Right kidney (tissue), 1 donor: ENCODE measurements at regions not wholly inside any gene's neighbourhood (a gene's known extent, or its start where the extent isn't known, plus 50 kb on each side); places are given as distances from the start of the nearest gene placed in this dataset.
"Not testable (repeated sequence)": the region's sequence is repeated elsewhere in the genome, so short reads cannot be mapped to it uniquely, and the experiment has no call there.

Experiments used
- DNase-seq: peaks from one replicate; pipeline ENCODE4 v3.0.0-alpha.2; 2016

DNA sequence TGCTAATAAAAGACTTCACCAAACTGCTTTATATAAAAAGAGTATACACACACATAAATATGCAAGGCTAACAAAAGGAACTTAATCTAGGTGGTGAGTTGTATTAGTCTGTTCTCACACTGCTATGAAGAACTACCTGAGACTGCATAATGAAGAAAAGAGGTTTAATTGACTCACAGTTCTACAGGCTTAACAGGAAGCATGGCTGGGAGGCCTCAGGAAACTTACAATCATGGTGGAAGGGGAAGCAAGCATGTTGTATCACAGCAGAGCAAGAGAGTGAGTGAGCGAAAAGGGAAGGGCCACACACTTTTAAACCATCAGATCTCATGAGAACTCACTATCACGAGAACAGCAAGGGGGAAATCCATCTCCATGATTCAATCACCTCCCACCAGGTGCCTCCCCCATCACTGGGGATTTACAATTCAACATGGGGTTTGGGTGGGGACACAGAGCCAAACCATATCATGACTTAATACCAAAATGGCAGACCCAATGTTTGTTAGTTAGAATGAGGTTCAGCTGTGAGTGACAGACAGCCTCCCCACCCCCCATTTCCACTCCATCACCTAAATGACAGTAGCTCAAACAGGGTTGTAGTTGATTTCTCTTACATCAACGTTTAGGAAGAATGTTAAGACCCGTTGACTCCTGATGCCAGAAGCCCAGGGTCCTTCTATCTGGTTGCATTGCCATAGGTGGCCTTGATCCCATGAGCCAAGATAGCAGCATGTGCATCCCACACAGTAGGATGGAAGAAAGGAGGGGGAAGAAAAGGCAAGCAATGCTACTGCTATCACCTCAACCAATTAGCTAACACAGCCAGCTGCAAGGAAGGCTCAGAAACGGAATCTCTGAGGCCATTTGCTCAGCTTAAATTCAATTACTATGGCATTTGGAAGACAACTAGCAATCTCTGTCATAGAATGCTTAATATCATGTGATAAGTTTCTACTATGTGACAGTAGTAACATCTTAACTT, 77.0 kb downstream of the CCDC71L start:
- DNase-seq: no peak

- DNase-seq: no peak
These were observed 77.9 kb downstream of the CCDC71L start for GRCh38 chr7:106583100-106583499.

DNA sequence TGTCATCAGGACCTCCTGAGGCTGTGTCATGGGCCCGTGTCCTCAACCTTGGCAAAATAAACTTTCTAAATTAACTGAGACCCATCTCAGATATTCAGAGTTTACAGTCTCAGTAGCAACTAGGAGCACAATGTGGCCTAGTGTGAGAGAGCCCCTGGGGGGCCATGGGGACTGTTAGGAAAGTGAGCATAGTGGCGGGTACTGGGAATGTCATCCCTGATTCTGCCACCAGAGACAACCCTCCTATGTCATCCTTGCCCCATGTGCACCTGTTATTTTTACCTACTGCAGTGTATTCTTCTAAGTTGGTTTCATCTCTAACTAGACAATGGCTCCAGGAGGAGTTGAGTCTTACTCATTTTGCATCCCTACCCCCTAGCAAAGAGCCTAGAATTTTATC, 78.6 kb downstream of the CCDC71L start:
- DNase-seq: no peak

GRCh38 chr7:106579086-106579485, 81.9 kb downstream of the CCDC71L start:
- DNase-seq: not testable (repeated sequence)

DNA sequence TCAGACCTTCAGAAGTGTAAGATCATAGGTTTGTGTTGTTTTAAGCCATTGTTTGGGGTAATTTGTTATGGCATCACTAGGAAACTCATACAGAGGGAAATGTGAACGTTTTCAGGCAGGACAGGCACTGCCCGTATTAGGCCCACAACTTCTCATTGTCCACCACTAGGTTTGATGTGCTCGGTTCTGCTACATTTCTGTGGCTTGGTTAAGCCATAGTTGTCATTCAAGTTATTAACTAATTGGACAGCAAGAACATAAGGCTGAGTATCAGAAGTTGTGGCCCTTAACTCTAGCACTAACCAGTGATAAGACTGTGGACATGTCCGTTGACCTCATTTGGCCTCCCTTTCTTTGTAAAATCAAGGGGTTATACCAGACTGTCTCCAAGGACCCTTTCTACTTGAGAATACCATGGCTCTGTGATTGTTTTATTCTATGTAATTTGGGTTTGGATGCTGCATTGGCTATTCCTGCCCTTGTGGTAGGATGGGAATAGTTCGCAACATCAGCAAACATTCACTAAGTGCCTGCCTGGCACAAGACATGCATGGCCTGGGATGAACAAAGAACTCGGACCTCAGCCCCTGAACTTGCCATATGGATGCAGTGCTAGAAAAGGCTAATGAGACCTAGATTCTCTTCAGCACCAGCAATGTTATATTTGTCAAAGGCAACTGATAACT, 85.7 kb downstream of the CCDC71L start:
- DNase-seq: no peak

GRCh38 chr7:106573738-106574137, 87.2 kb downstream of the CCDC71L start:
- no peak for DNase-seq

- no peak for DNase-seq
These were observed 87.8 kb downstream of the CCDC71L start for GRCh38 chr7:106573125-106573663.

- DNase-seq: no peak
These were observed 88.4 kb downstream of the CCDC71L start for GRCh38 chr7:106572394-106573124.

DNA sequence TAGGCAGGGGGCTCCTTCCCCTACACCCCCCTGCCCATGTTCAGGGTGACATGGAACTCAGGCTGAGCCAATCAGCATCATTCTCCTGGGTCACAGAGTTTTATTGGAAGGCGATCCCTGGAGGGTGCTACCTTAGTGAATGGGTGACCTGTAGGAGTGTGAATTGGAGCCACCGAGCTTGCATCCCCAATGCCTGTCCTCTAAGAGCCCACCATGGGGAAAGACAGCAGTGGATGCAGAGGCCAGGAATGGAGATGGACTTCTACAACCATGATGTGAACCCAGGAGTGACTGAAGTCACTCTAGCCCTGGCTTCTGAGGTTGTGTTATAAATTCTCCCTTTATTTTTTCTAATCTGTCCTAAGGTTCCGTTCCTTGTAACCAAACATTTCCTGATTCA, 89.4 kb downstream of the CCDC71L start:
- DNase-seq: no peak

DNA sequence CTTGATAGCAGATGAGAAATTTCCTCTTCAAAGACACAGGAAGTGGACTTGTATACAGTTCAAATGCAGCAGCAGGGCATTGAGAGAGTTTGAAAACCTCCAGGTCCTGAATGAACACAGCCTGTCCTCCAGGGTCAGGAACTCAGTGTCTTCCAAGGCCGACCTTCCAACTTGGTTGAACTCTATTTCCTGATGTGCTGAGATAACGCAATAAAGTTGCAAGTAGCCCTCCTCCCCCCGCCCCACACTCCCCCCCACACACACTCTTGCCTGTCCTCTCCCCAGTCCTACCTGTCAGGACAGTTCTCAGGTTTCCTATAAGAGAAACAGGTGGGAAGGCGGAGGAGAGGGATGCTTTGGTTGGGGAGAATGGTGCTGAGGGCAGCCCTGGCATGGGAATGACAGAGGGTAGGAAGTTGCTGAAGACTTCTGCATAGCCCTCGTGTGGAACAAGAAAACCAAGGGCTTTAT, 90.0 kb downstream of the CCDC71L start:
- no peak for DNase-seq

- DNase-seq: no peak
These were observed 90.8 kb downstream of the CCDC71L start for GRCh38 chr7:106570146-106570545.

GRCh38 chr7:106569500-106569929, 91.4 kb downstream of the CCDC71L start:
- DNase-seq: no peak

DNA sequence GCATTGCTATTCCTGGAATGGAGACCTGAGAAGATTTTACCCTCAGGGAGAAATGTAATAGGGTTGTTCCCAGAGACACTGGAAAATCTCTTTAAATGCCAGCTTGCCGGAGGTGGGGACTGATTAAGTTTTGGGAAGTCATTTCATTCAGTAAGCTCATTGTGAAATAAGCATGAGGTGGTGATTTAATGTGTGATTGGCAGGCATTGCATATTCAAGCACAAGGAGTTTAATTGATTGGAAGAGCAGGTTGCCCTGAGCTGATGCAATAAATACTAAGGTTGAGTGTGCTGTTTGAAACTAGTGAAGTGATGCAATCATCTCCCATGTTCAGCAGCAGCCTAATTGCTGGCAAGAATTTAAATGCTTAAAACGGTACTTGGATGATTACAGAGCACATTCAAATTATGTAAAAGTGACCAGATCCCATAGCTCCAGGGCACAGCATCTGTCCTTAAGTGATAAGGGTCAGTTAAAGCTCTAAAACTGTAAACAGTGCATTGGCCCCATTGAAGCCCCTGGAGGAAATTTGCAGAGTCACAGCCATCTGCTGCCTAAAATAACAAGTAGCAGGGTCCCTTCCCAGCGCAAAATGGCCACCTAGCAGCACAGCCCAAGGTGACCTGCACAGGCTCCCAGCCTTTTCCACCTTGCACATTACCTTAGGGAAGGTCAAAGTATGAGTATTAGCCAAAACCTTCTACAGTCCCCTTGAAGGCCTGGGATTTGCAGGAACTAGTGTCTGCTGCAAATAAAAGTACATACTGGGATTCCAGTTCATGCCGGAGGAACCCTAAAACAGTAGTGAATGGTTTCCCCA, 92.1 kb downstream of the CCDC71L start:
- DNase-seq: no peak

GRCh38 chr7:106568002-106568679, 92.8 kb downstream of the CCDC71L start:
- no peak for DNase-seq

DNA sequence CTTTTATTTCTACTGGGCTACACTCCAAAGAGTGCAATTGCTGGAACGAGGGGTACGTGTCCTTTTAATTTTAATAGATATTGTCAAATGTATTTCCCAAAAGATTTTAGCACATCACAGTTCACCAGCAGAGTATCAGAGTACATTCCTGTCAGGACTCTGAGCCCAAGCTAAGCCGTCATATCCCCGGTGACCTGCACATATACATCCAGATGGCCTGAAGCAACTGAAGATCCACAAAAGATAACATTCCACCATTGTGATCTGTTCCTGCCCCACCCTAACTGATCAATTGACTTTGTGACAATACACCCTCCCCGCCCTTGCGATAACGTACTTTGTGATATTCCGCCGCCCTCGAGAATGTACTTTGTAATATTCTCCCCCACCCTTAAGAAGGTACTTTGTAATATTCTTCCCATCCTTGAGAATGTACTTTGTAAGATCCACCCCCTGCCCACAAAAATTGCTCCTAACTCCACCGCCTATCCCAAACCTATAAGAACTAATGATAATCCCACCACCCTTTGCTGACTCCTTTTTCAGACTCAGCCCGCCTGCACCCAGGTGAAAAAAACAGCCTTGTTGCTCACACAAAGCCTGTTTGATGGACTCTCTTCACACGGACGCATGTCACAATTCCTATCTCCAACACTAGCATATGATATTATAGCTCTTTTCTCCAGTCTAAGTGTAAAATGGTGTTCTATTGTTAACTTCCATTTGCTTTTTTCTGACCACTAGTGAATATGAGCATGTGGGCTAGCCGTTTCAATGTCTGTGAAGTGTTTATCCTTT, 93.6 kb downstream of the CCDC71L start:
- DNase-seq: not testable (repeated sequence)

DNA sequence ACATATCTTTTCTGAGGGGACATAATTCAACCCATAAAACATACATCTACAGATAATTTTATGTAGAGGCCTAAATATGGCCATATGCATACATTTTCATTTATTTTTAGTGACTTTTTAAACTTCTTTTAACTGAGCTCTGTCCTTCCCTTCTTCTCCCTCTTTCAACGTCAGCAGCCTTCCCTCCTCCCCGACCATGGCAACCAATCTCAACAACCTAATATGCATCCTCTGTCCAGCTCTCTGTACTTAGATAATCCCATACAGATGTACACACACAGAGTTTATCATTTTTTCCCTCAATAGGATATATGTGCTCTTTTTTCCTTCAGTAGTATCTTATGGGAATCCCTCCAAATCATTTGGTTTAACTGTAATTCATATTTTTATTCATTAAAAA, 94.3 kb downstream of the CCDC71L start:
- no peak for DNase-seq

DNA sequence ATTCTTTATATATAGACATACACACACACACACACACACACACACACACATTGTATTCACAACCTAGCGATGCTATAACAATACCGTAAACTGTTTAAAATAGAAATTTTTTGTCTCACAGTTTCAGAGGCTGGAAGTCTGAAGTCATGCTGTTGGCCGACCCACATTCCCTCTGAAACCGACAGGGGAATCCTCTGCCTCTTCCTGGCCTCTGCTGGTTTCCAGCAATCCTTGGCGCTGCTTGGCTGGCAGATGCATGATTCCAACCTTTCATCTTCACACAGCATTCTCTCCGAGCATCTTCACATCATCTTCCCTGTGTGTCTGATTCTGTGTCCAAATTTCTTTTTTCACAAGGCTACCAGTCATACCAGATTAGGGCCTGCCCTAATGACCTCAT, 94.8 kb downstream of the CCDC71L start:
- no peak for DNase-seq

GRCh38 chr7:106565428-106565827, 95.5 kb downstream of the CCDC71L start:
- no peak for DNase-seq

GRCh38 chr7:106563466-106564150, 97.3 kb downstream of the CCDC71L start:
- DNase-seq: no peak
